ENCODE measurements at regions not wholly inside any gene's neighbourhood (a gene's known extent, or its start where the extent isn't known, plus 50 kb on each side); places are given as distances from the start of the nearest gene placed in this dataset.

GRCh38 chr1:182193908-182194550, 132.5 kb upstream of the ZNF648 start:
- CTCF ChIA-PET = interaction anchor here (3.2 kb wide), 1 partner anchor 51 kb away, joined by 13 read pairs; no protein-coding TSS in a partner anchor
- DNase-seq = no peak
- no peaks in the 10 kb centered on the region for H3K9me3 Mint-ChIP-seq
- H3K36me3 Mint-ChIP-seq = no peaks in the 10 kb centered on the region
- peaks cover 4% of the 10 kb centered on the region for H3K4me1 Mint-ChIP-seq (ENCODE audit: low read depth)
- intact Hi-C loops (cut with micrococcal nuclease) = no loop called here
- no peak overlapping the region for H3K4me3 Mint-ChIP-seq
- no peak overlapping the region for H3K27ac Mint-ChIP-seq
- peaks cover 12% of the 10 kb centered on the region for H3K27me3 Mint-ChIP-seq
- POLR2A ChIA-PET = no interaction called here

GRCh38 chr1:182192966-182193365, 131.5 kb upstream of the ZNF648 start:
- intact Hi-C loops (cut with micrococcal nuclease) = no loop called here
- Mint-ChIP-seq H3K36me3 (no peaks in the 10 kb centered on the region), H3K4me3 (no peak overlapping the region), H3K27ac (no peak overlapping the region), H3K27me3 (peaks cover 12% of the 10 kb centered on the region), H3K4me1 (ENCODE audit: low read depth) (peaks cover 4% of the 10 kb centered on the region), H3K9me3 (no peaks in the 10 kb centered on the region)
- ChIA-PET CTCF (no interaction called here), POLR2A (no interaction called here)
- no peak for DNase-seq

GRCh38 chr1:182192215-182192614, 130.7 kb upstream of the ZNF648 start:
- no peak overlapping the region for H3K4me3 Mint-ChIP-seq
- peaks cover 12% of the 10 kb centered on the region for H3K27me3 Mint-ChIP-seq
- DNase-seq = no peak
- intact Hi-C loops (cut with micrococcal nuclease) = no loop called here
- no peaks in the 10 kb centered on the region for H3K9me3 Mint-ChIP-seq
- ChIA-PET CTCF (interaction anchor here (1.0 kb wide), 1 partner anchor 49 kb away, joined by 4 read pairs; no protein-coding TSS in a partner anchor), POLR2A (no interaction called here)
- H3K4me1 Mint-ChIP-seq (ENCODE audit: low read depth) = peaks cover 4% of the 10 kb centered on the region
- H3K27ac Mint-ChIP-seq = no peak overlapping the region
- H3K36me3 Mint-ChIP-seq = no peaks in the 10 kb centered on the region

- H3K4me1 Mint-ChIP-seq (ENCODE audit: low read depth) = peaks cover 4% of the 10 kb centered on the region
- no peak overlapping the region for H3K4me3 Mint-ChIP-seq
- H3K9me3 Mint-ChIP-seq = no peaks in the 10 kb centered on the region
- peaks cover 12% of the 10 kb centered on the region for H3K27me3 Mint-ChIP-seq
- no peak for DNase-seq
- ChIA-PET POLR2A (no interaction called here), CTCF (interaction anchor here (1.0 kb wide), 1 partner anchor 48 kb away, joined by 4 read pairs; no protein-coding TSS in a partner anchor)
- intact Hi-C loops (cut with micrococcal nuclease) = no loop called here
- H3K27ac Mint-ChIP-seq = no peak overlapping the region
- H3K36me3 Mint-ChIP-seq = no peaks in the 10 kb centered on the region
Measured at GRCh38 chr1:182191381-182192115, 130.0 kb upstream of the ZNF648 start.

- ChIA-PET POLR2A (no interaction called here), CTCF (interaction anchor here (0.6 to 2.3 kb wide), 3 partner anchors 46 to 1766 kb away, joined by 3 to 11 read pairs (median 6); no protein-coding TSS in a partner anchor)
- Mint-ChIP-seq H3K36me3 (no peaks in the 10 kb centered on the region), H3K27ac (no peak overlapping the region), H3K4me3 (no peak overlapping the region), H3K9me3 (no peaks in the 10 kb centered on the region), H3K4me1 (ENCODE audit: low read depth) (peaks cover 4% of the 10 kb centered on the region), H3K27me3 (peaks cover 12% of the 10 kb centered on the region)
- intact Hi-C loops (cut with micrococcal nuclease) = loop anchor here (2.0 to 5.0 kb wide), 2 partner anchors 58 to 201 kb away; partner anchors contain the start of gene GLUL
- DNase-seq = no peak
Measured at GRCh38 chr1:182189535-182190066, 128.1 kb upstream of the ZNF648 start.

GRCh38 chr1:182186757-182187146, 125.2 kb upstream of the ZNF648 start:
- POLR2A ChIA-PET = no interaction called here
- Mint-ChIP-seq H3K27ac (no peak overlapping the region), H3K4me3 (no peak overlapping the region), H3K36me3 (no peaks in the 10 kb centered on the region), H3K4me1 (ENCODE audit: low read depth) (peaks cover 4% of the 10 kb centered on the region), H3K27me3 (peaks cover 11% of the 10 kb centered on the region), H3K9me3 (no peaks in the 10 kb centered on the region)
- intact Hi-C loops (cut with micrococcal nuclease) = loop anchor here (5.0 kb wide), 1 partner anchor 61 kb away; no protein-coding TSS in a partner anchor
- CTCF ChIA-PET = no interaction called here
- no peak for DNase-seq

GRCh38 chr1:182185842-182186756, 124.6 kb upstream of the ZNF648 start:
- ChIA-PET POLR2A (no interaction called here), CTCF (interaction anchor here (2.1 kb wide), 1 partner anchor 211 kb away, joined by 6 read pairs; no protein-coding TSS in a partner anchor)
- DNase-seq = no peak
- intact Hi-C loops (cut with micrococcal nuclease) = loop anchor here (5.0 kb wide), 1 partner anchor 61 kb away; no protein-coding TSS in a partner anchor
- Mint-ChIP-seq H3K27me3 (peaks cover 11% of the 10 kb centered on the region), H3K4me1 (ENCODE audit: low read depth) (peaks cover 4% of the 10 kb centered on the region), H3K4me3 (no peak overlapping the region), H3K36me3 (no peaks in the 10 kb centered on the region), H3K27ac (no peak overlapping the region), H3K9me3 (no peaks in the 10 kb centered on the region)

- no peaks in the 10 kb centered on the region for H3K36me3 Mint-ChIP-seq
- ChIA-PET CTCF (interaction anchor here (2.1 kb wide), 1 partner anchor 212 kb away, joined by 6 read pairs; no protein-coding TSS in a partner anchor), POLR2A (no interaction called here)
- intact Hi-C loops (cut with micrococcal nuclease) = loop anchor here (5.0 kb wide), 1 partner anchor 62 kb away; no protein-coding TSS in a partner anchor
- peaks cover 4% of the 10 kb centered on the region for H3K4me1 Mint-ChIP-seq (ENCODE audit: low read depth)
- H3K4me3 Mint-ChIP-seq = no peak overlapping the region
- H3K27me3 Mint-ChIP-seq = peaks cover 8% of the 10 kb centered on the region
- no peaks in the 10 kb centered on the region for H3K9me3 Mint-ChIP-seq
- no peak for DNase-seq
- H3K27ac Mint-ChIP-seq = no peak overlapping the region
Measured at GRCh38 chr1:182185136-182185535, 123.6 kb upstream of the ZNF648 start.

- H3K27me3 Mint-ChIP-seq = peaks cover 4% of the 10 kb centered on the region
- no peak overlapping the region for H3K4me3 Mint-ChIP-seq
- POLR2A ChIA-PET = no interaction called here
- CTCF ChIA-PET = interaction anchor here (2.1 to 2.4 kb wide), 2 partner anchors 40 to 213 kb away, joined by 6 to 8 read pairs; no protein-coding TSS in a partner anchor
- H3K27ac Mint-ChIP-seq = no peak overlapping the region
- intact Hi-C loops (cut with micrococcal nuclease) = no loop called here
- no peaks in the 10 kb centered on the region for H3K9me3 Mint-ChIP-seq
- H3K36me3 Mint-ChIP-seq = no peaks in the 10 kb centered on the region
- no peak for DNase-seq
- no peaks in the 10 kb centered on the region for H3K4me1 Mint-ChIP-seq (ENCODE audit: low read depth)
Measured at GRCh38 chr1:182183606-182184005, 122.1 kb upstream of the ZNF648 start.

- ChIA-PET CTCF (interaction anchor here (2.4 kb wide), 1 partner anchor 39 kb away, joined by 8 read pairs; no protein-coding TSS in a partner anchor), POLR2A (no interaction called here)
- H3K4me1 Mint-ChIP-seq (ENCODE audit: low read depth) = no peaks in the 10 kb centered on the region
- no peak overlapping the region for H3K4me3 Mint-ChIP-seq
- intact Hi-C loops (cut with micrococcal nuclease) = no loop called here
- no peak overlapping the region for H3K27ac Mint-ChIP-seq
- H3K9me3 Mint-ChIP-seq = no peaks in the 10 kb centered on the region
- no peak for DNase-seq
- peaks cover 6% of the 10 kb centered on the region for H3K27me3 Mint-ChIP-seq
- H3K36me3 Mint-ChIP-seq = no peaks in the 10 kb centered on the region
Measured at GRCh38 chr1:182182311-182182710, 120.8 kb upstream of the ZNF648 start.

GRCh38 chr1:182181167-182181572, 119.7 kb upstream of the ZNF648 start:
- Mint-ChIP-seq H3K27ac (no peak overlapping the region), H3K4me1 (ENCODE audit: low read depth) (no peaks in the 10 kb centered on the region), H3K27me3 (peaks cover 9% of the 10 kb centered on the region), H3K9me3 (no peaks in the 10 kb centered on the region), H3K4me3 (no peak overlapping the region), H3K36me3 (no peaks in the 10 kb centered on the region)
- CTCF ChIA-PET = no interaction called here
- no peak for DNase-seq
- POLR2A ChIA-PET = no interaction called here
- intact Hi-C loops (cut with micrococcal nuclease) = no loop called here
